ENCODE measurements at regions not wholly inside any gene's neighbourhood (a gene's known extent, or its start where the extent isn't known, plus 50 kb on each side); places are given as distances from the start of the nearest gene placed in this dataset.

- DNase-seq (ENCODE audit: low read depth, low spot score): no peak
Measured at GRCh38 chr2:228239907-228240561, 58.5 kb upstream of the SPHKAP start.

- DNase-seq (ENCODE audit: low read depth, low spot score): no peak
Measured at GRCh38 chr2:228239207-228239906, 57.9 kb upstream of the SPHKAP start.
